ENCODE measurements at regions not wholly inside any gene's neighbourhood (a gene's known extent, or its start where the extent isn't known, plus 50 kb on each side); places are given as distances from the start of the nearest gene placed in this dataset.

DNA sequence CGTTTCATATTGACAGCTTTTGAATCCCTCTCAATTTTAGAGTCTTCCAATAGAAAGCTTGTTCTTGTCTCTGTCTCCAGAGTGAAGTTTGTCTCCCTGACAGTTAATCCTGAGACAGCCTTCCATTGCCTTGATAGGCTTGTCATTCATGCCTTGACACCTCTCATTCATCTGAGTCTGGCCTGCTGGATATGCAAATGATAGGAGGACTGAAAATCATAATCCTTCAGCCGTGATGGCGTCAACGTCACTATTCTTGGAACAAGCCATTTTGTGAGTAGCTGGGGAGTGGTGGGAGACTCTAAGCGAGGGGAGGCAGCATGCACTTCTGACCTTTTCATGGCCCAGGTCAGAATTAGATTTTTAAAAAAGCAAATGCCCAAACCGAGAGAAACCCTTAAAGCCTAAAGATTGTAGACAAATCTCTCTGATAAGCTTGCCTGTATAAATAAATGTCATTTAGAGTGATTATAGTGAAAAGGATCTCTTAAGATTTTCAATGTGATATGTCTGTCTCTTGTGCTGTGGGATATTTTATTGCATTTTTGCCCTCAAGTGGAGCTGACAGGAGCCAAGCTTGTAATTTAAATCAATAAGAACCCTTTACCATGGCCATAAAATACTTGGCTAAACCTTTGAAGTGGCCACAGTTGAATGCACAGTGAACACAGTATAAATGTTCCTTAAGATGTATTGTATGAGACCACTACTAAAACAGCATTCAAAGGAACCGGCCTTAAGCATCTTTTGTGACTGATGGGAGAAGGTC, 148.8 kb downstream of the SNX10 start:
- H3K36me3 ChIP-seq: no peaks in the 10 kb centered on the region
- DNase-seq (ENCODE audit: low spot score): no peak
- H3K27me3 ChIP-seq (replicated peaks; ENCODE audit: insufficient read depth): no peaks in the 10 kb centered on the region
- no peak overlapping the region for H3K27ac ChIP-seq
- H3K4me3 ChIP-seq: no peak overlapping the region
- H3K9me3 ChIP-seq: no peaks in the 10 kb centered on the region
- no peaks in the 10 kb centered on the region for H3K4me1 ChIP-seq (replicated peaks)
- 51% methylated on average over 7 of the region's 7 CpGs for WGBS
- intact Hi-C loops (cut with DNase I): no loop called here
- no peak for TF ChIP-seq CTCF (IDR thresholded peaks at IDR 0.05)
- TF ChIP-seq POLR2A (IDR thresholded peaks at IDR 0.05): no peak
- TF ChIP-seq POLR2AphosphoS5 (IDR thresholded peaks at IDR 0.05): no peak

DNA sequence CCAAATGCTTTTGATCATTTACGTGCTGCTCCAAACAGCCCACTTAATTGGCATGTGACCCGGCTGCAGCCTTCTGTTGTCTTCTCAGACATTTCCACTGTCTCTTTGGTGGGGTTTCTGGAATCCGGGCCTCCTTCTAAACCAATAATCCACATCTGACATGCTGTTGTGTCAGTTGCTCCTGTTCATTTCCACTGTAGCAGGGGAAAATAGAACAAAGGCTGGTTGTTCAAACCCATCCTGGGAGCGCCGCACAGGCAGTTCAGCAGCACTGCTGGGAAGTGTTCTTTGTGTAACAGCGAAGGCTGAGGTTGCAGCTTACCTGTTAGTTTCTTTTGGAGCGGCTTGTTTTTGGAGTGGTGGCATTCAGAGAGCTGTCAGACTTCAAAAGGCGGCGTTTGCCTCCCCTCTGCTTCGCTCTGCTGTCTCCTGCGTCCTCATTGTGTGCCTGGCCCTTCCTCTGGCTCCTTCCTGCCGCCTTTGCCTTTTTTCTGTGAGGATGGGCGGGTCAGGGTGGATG, 149.4 kb downstream of the SNX10 start:
- Histone ChIP-seq H3K27ac (no peak overlapping the region), H3K4me1 (replicated peaks) (no peaks in the 10 kb centered on the region), H3K36me3 (no peaks in the 10 kb centered on the region), H3K27me3 (replicated peaks; ENCODE audit: insufficient read depth) (no peaks in the 10 kb centered on the region), H3K9me3 (no peaks in the 10 kb centered on the region), H3K4me3 (no peak overlapping the region)
- intact Hi-C loops (cut with DNase I): no loop called here
- WGBS: 30% methylated on average over 13 of the region's 13 CpGs
- no peak for DNase-seq (ENCODE audit: low spot score)
- TF ChIP-seq POLR2AphosphoS5 (IDR thresholded peaks at IDR 0.05): no peak
- no peak for TF ChIP-seq POLR2A (IDR thresholded peaks at IDR 0.05)
- no peak for TF ChIP-seq CTCF (IDR thresholded peaks at IDR 0.05)

DNA sequence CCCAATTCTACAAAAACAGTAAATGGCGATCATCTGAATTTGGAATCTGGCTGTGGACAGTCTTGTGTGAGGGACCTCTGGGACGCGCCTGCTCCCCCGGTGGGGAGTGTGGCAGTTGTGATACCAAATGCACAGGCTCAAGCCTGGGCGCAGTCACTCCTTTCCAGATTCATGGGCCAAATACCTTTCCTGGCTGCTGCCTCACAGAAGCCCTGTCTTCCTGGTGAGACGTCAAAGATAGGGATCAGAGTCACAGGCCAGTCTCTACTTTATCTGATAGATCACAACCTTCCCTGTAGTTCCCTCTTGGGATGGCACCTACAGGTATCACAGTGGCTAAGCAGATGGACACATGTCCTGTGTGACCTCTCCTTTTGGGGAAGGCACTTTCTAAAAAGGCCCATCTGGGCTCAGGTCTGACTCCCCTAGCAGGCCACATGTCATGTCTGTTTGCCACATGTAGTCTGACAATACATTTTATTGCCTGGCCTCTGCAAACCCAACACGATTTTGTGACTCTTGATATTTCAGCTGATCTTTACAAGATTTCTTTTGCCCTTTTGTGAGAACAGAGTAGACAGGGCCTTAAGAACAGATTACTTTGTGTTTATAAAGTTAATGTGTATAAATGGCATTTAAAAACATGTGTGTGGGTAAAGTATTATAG, 150.1 kb downstream of the SNX10 start:
- TF ChIP-seq CTCF (IDR thresholded peaks at IDR 0.05) (no peak), POLR2AphosphoS5 (IDR thresholded peaks at IDR 0.05) (no peak), POLR2A (IDR thresholded peaks at IDR 0.05) (no peak)
- no peak overlapping the region for H3K27ac ChIP-seq
- intact Hi-C loops (cut with DNase I): no loop called here
- no peak for DNase-seq (ENCODE audit: low spot score)
- H3K9me3 ChIP-seq: no peaks in the 10 kb centered on the region
- no peaks in the 10 kb centered on the region for H3K36me3 ChIP-seq
- no peak overlapping the region for H3K4me3 ChIP-seq
- H3K4me1 ChIP-seq (replicated peaks): no peaks in the 10 kb centered on the region
- WGBS: 59% methylated on average over 7 of the region's 7 CpGs
- no peaks in the 10 kb centered on the region for H3K27me3 ChIP-seq (replicated peaks; ENCODE audit: insufficient read depth)

GRCh38 chr7:26443006-26443405, 151.3 kb downstream of the SNX10 start:
- H3K9me3 ChIP-seq: no peaks in the 10 kb centered on the region
- no peak for TF ChIP-seq POLR2A (IDR thresholded peaks at IDR 0.05)
- no peak overlapping the region for H3K4me3 ChIP-seq
- WGBS: 100% methylated on average over 4 of the region's 4 CpGs
- H3K27me3 ChIP-seq (replicated peaks; ENCODE audit: insufficient read depth): no peaks in the 10 kb centered on the region
- no peaks in the 10 kb centered on the region for H3K4me1 ChIP-seq (replicated peaks)
- intact Hi-C loops (cut with DNase I): no loop called here
- H3K27ac ChIP-seq: no peak overlapping the region
- DNase-seq (ENCODE audit: low spot score): no peak
- H3K36me3 ChIP-seq: no peaks in the 10 kb centered on the region

DNA sequence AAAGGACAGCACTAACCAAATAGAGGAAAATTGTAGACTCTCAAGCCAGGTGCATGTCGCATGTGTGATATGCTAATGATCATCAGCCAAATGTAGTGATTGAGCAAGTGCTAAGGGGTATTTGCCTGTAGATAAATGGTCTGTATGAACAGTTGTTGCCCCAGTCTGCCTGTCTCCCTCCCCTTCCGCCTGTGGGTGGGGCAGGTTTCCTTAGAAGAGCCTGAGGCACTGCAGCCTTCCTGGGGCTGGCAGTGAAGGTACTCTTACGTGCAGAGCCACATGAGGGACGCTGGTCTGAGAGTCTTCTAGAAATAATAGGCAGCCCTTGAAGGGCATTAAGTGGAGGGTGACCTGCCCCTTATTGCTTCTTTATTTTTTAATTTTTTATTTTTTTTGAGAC, 152.1 kb downstream of the SNX10 start:
- H3K4me1 ChIP-seq (replicated peaks): no peaks in the 10 kb centered on the region
- no peak overlapping the region for H3K27ac ChIP-seq
- no peaks in the 10 kb centered on the region for H3K9me3 ChIP-seq
- intact Hi-C loops (cut with DNase I): no loop called here
- H3K36me3 ChIP-seq: no peaks in the 10 kb centered on the region
- H3K27me3 ChIP-seq (replicated peaks; ENCODE audit: insufficient read depth): no peaks in the 10 kb centered on the region
- no peak overlapping the region for H3K4me3 ChIP-seq
- no peak for TF ChIP-seq POLR2AphosphoS5 (IDR thresholded peaks at IDR 0.05)
- no peak for TF ChIP-seq CTCF (IDR thresholded peaks at IDR 0.05)
- TF ChIP-seq POLR2A (IDR thresholded peaks at IDR 0.05): no peak
- 78% methylated on average over 4 of the region's 4 CpGs for WGBS
- DNase-seq (ENCODE audit: low spot score): no peak

Data from prostate gland (tissue), 2 donors.